ENCODE measurements at regions not wholly inside any gene's neighbourhood (a gene's known extent, or its start where the extent isn't known, plus 50 kb on each side); places are given as distances from the start of the nearest gene placed in this dataset.

DNA sequence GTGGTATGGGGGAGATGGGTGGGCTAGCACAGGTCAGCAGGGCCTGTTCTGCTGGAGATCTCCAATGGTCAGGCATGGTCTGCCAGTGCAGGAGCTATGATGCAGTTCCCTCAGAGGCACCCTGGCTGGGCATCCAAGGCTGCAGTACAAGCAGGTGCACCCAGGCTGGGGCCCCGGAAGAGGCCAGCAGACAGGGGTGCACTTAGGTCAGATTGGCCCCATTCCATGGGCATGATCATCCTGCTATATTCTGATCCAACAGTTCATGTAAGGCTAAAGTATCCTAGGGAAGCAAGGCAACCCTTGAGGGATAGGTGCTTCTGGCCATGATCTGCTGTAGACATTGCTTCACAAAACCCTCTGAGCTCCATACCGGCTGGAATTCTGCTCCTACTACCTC lies 53.5 kb downstream of the STRIT1 start:
- no peak overlapping the region for H3K27ac ChIP-seq
- TF ChIP-seq CTCF (conservative IDR thresholded peaks at IDR 0.05; ENCODE audit: low read depth), result no peak
- CTCF ChIA-PET, result no interaction called here
- POLR2A ChIA-PET (ENCODE audit: low non-redundant PET), result no interaction called here
- DNase-seq (ENCODE audit: low spot score), result no peak

- POLR2A ChIA-PET (ENCODE audit: low non-redundant PET), result no interaction called here
- no peak for TF ChIP-seq CTCF (conservative IDR thresholded peaks at IDR 0.05; ENCODE audit: low read depth)
- CTCF ChIA-PET, result interaction anchor here (0.7 kb wide), 1 partner anchor 14 kb away, joined by 3 read pairs; no protein-coding TSS in a partner anchor
- H3K27ac ChIP-seq, result no peak overlapping the region
- no peak for DNase-seq (ENCODE audit: low spot score)
Observed at GRCh38 chr3:155238845-155239244, 54.6 kb downstream of the STRIT1 start.

- CTCF ChIA-PET, result no interaction called here
Observed at GRCh38 chr3:155236473-155236872, 57.0 kb downstream of the STRIT1 start.

More at GRCh38 chr3:155236473-155236872, 57.0 kb downstream of the STRIT1 start:
- POLR2A ChIA-PET (ENCODE audit: low non-redundant PET), result no interaction called here
- DNase-seq (ENCODE audit: low spot score), result no peak
- no peak overlapping the region for H3K27ac ChIP-seq
- no peak for TF ChIP-seq CTCF (conservative IDR thresholded peaks at IDR 0.05; ENCODE audit: low read depth)
